NCI-H2107 treated with DMSO at 0.1 percent for 48 hours (cell line): ENCODE measurements at regions not wholly inside any gene's neighbourhood (a gene's known extent, or its start where the extent isn't known, plus 50 kb on each side); places are given as distances from the start of the nearest gene placed in this dataset.

ENCODE experiments used
- DNase-seq: peaks from one replicate; lab custom pipeline; 2025; ENCODE audit not compliant: unreplicated experiment; lab: John Stamatoyannopoulos, UW

DNA sequence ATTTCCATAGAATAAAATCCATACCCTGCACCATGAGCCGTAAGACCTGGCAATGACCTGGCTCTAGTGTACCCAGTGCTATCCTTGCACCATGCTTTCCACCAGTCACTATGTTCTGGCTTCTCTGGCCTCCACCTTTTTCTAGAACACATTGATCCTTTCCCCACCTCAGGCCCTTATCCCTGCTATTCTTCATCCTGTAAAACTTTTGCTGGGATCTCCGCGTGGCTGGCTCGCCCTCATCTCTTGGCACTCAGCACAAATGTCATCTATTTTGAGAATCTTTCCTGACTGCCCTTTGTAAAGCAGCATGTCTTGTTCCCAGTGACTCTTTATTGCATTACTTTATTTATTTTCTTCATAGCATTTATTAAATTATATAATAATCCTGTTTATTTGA is 169.8 kb upstream of the B3GALT2 start:
- no peak for DNase-seq

DNA sequence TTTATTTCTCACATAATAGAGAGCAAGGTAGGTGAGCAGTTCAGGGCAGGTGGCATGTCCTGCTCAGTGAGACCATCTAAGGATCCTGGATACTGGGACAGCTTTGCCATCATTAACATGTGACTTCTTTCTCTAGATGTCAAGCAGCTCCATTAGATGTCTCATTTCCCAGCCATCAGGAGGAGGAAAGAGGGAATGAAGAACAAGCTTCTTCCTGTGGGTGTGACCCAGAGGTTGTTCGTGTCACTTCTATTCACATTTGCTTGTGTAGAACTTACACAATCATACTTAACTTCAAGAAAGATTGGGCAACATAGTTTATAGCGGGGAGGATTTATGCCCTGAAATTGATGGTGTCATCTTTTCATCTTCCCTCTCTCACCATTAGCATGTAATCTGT is 169.2 kb upstream of the B3GALT2 start:
- DNase-seq: no peak

DNA sequence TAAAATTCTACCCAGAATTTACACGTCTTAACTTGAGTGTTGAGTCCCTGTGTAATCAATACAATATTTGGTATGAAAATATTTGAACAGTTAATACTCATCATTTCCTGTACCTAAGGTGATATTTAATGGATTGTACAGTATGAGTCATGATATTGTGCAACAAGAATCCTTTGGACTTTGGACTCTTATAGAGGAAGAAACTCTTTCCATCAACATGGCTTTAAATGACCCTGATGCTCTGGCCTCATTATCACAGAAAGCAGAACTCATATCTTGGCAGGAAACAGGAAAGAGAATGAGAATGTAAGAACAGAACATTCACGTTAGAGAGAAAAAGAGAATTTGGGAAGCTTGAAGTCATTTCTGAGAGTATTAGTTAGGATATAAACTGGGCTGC is 168.8 kb upstream of the B3GALT2 start:
- no peak for DNase-seq

DNA sequence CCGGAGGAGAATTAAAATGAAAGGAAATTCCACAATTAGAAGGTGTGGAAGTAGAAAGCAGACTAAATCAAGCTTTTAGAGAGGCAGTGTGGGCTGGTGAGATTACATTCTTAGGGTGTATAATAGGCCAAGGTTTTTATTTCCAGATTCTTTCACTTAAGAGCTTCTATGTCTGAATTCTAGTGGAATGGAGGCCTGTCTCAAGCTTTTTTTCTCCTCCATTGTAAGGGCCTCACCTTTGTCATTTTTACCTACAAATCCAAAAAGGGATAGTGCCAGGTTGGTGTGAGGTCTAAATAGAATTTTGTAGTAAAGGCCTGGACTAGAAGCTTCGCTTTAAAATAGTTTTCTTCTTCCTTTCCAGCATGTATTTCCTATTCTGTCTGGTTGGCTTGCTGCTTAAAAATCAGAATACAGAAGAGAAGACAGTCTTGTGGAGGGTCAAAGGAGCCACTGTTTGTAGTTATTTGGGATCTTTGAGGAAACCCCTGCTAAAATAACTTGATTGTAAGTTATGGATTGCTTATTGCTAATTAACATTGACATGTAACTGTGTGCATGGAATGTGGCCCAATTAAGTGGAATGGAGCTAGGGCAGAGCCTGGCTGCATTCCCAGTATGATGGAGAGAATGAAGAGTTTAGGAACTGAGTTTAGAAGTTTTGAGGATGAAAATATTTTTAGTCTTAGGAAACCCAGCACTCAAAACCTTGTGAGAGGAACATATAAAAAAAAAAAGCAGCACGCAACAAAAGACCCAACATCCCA is 162.5 kb upstream of the B3GALT2 start:
- DNase-seq: no peak

GRCh38 chr1:193348091-193348768 is 161.8 kb upstream of the B3GALT2 start:
- DNase-seq: no peak

- no peak for DNase-seq
Measured at GRCh38 chr1:193346085-193346484, 159.7 kb upstream of the B3GALT2 start.

DNA sequence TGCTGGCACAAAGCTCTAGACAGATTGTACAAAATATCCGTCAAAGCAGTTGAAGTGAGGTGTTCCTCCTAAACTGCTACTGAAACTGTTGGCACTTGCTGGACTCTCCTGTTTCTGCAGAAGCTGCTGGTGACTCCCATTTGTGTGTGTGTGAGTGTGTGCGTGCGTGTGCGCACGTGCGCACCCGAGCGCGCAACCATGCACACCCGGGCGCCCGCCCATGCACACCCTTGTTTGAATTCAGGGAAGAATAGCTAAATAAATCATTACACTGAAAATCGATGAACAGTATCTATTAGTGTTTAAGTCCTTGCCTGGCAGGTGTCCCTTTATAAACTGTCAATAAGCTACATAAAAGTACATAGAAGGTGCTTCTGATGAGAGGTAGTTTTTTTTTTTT is 156.4 kb upstream of the B3GALT2 start:
- no peak for DNase-seq

- no peak for DNase-seq
Measured at GRCh38 chr1:193340331-193340730, 153.9 kb upstream of the B3GALT2 start.

GRCh38 chr1:193339401-193339800 is 153.0 kb upstream of the B3GALT2 start:
- DNase-seq: no peak

DNA sequence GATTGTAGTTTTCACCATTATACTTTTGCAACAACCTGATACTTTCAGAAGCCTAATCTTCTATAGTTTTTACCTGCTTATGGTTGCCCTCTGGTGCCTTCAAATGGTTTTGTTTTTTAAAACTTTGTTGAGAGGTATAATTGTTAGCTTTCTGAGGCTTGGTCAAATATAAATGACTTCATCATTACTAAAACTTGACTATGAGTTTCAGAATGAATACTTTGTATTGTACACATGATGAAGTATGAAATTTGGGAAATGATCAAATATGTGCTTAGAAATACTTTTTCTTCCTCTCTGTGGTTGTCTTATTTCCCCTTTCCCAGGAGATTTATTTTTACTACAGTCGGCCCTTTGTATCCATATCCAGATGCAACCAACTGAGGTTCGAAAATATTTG is 151.8 kb upstream of the B3GALT2 start:
- no peak for DNase-seq

DNA sequence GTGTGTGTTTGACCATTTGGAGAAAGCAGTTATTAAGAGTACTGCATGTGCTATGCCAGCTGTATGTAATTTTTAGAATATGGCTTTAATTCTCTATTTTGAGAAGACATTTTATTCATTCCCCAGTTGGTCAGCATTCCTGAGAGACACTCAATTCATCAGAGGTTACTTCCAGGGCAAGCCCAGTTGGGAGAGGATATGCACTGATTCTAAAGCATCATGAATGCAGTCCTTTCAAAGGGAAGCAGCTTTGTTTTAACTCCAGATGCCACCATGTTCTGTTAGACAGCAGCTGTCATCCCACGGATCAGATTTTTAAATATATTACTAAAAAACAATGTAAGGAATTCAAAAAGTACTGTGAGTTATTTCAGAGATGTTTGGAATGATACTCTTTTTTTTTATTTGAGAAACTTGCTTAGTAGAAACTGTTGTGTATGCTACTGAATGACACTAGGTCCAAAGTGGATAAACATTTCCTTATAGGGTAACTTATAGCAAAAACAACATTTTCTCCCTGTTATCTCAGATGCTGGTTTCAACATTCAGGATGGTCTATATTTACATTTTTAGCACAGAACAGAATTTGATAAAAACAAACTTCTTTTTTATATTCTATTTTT is 149.5 kb upstream of the B3GALT2 start:
- DNase-seq: no peak

GRCh38 chr1:193333166-193333565 is 146.8 kb upstream of the B3GALT2 start:
- DNase-seq: no peak

- no peak for DNase-seq
Measured at GRCh38 chr1:193326296-193326695, 139.9 kb upstream of the B3GALT2 start.

DNA sequence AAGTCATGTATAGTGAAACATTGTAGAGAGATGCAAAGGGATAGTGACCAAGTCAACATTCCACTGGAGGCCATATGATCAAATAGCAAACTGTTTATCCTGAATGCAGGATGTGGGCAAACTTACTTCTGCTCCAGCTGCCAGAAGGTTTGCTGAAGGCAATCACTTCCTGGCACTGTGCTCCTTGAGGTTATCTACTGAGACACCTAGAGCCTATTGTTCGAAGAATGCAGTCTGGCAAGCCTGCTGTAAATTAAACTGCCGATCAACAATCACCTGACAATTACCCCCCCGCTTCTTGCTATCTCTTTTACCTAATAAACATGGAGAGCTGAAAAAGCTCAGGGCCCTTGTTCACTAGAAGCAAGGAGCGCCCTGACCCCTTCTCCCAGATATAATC is 139.4 kb upstream of the B3GALT2 start:
- DNase-seq: no peak

DNA sequence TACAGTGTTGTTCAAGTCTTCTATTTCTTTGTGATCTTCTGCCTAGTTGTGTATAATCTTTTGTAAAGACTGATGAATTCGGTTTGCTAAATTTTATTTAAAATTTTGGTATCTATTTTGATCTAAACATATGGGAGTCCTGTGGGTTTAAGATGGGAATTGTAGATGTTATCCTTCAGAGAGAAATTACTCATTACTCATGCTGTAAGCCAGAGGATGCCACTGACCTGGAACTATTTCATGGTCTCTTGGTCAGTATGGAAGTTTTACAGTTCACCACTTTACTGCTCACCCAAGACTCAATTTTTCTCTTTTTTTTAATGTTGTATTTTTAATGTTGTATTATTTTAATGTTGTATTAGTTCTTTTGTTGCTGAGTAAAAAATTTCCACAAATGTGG is 138.6 kb upstream of the B3GALT2 start:
- no peak for DNase-seq

DNA sequence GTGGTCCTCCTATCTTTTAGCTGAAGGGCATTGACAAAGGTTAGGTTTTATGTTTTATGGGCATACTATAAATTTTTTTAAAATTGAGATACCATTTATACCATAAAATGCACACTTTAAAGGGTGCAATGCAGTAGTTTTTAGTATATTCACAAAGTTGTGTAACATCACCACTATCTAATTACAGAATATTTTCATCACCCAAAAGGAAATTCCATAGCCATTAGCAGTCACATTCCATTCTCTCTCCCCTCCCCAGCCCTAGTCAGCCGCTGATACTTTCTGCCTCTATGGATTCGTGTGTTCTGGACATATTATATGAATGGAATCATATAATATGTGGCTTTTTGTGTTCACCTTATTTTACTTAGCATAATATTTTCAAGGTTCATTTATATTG is 135.8 kb upstream of the B3GALT2 start:
- no peak for DNase-seq

- DNase-seq: no peak
Measured at GRCh38 chr1:193321242-193321840, 134.9 kb upstream of the B3GALT2 start.

- no peak for DNase-seq
Measured at GRCh38 chr1:193320270-193320669, 133.9 kb upstream of the B3GALT2 start.

GRCh38 chr1:193318347-193318746 is 131.9 kb upstream of the B3GALT2 start:
- no peak for DNase-seq

DNA sequence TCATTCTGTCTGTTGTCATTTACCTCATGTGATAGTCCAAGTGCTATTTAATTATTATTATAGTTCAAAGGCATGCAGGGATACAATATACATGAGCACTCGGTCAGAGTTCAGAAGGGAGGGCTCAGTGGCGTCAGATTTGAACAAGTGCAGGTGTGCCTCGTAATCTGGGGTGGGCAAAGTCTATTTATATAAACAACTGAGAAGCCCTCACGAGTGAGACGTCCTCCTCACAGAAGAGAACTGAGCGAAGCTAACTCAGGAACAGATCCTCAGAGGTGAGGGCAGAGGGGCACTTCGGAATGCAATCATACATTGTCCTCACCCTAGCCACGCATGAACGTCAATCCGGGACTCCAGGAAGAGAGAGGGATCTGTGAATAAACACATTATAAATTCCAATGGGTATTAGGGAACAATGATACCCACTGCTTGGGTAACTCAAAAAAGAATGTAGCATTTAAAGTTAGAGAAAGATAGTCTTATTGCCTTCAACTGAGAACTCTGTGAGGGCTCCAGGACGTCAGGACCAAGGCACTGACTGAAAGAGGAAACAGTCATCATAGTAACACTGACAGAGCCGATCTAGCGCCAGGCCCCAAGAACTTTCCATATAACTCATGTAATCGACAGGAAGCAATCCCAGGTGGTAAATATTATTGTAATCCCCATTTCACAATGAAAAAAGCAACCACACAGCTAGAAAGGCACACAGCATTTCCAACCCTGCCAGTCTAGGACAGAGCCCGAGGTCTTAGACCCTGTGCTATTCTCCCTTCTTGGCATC is 127.1 kb upstream of the B3GALT2 start:
- DNase-seq: no peak

GRCh38 chr1:193312432-193312831 is 126.0 kb upstream of the B3GALT2 start:
- DNase-seq: no peak
